ENCODE measurements at regions not wholly inside any gene's neighbourhood (a gene's known extent, or its start where the extent isn't known, plus 50 kb on each side); places are given as distances from the start of the nearest gene placed in this dataset.

DNA sequence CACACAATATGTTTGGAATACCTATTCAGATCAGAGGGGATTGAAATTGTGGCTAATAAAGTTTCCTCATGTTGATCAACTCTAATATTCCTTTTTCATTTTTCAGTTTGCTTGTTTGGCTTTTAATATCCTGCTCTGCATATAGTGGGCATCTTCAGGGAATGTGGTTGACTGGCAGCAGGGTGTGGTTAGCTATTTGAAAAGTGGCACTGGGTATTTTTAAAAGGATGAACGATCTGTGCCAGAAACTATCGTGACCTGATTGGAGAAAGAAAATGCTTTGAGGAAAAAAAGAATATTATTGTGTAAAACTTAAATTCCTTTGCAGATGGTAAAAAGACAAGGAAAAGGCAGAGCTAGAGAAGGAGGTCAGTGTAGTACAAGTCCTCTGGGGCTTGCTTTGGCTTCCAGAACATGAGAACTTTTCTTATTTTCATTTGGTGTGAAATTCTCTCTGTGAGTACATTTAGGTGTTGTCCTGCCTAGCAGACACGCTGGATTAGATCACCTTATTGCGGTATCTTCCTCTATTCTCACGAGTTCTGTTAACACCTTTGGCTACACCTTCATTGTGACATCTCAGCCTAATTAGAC is 329.7 kb upstream of the SNX7 start:
- WGBS, 3 donors: 79 to 82% (median 81%) methylated on average over 5 of the region's 5 CpGs

DNA sequence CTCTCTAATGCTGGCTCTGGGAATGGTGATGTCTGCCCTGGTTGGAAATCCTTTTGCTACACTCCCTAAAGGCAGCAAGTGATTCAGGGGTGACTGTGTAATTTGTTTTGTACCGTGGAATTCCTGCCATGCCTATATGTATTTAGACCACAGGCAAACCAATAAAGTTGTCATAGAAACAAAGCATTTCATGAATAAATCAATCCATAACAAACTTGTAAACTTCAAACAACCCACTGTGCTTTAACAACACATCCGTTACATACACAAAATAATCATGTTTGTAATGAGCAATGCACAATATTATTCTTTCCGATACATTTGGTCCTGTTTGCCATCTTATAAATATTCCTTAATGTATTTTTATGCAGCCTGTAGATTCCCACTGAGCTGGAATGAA is 330.3 kb upstream of the SNX7 start:
- DNase-seq: no peak
- no peaks in the 10 kb centered on the region for H3K27me3 ChIP-seq
- no peak overlapping the region for H3K4me3 ChIP-seq

More for the DNA sequence above, 329.7 kb upstream of the SNX7 start:
- no peaks in the 10 kb centered on the region for H3K36me3 ChIP-seq
- intact Hi-C loops (cut with DNase I): no loop called here
- H3K9me3 ChIP-seq: no peaks in the 10 kb centered on the region
- H3K27me3 ChIP-seq: no peaks in the 10 kb centered on the region
- H3K27ac ChIP-seq: no peak overlapping the region
- TF ChIP-seq CTCF (IDR thresholded peaks at IDR 0.05): no peak
- TF ChIP-seq POLR2A (IDR thresholded peaks at IDR 0.05): no peak
- TF ChIP-seq EP300 (IDR thresholded peaks at IDR 0.05): no peak
- peaks cover 1% of the 10 kb centered on the region for H3K4me1 ChIP-seq (ENCODE audit: insufficient read depth)
- DNase-seq: no peak
- H3K4me3 ChIP-seq: no peak overlapping the region

DNA sequence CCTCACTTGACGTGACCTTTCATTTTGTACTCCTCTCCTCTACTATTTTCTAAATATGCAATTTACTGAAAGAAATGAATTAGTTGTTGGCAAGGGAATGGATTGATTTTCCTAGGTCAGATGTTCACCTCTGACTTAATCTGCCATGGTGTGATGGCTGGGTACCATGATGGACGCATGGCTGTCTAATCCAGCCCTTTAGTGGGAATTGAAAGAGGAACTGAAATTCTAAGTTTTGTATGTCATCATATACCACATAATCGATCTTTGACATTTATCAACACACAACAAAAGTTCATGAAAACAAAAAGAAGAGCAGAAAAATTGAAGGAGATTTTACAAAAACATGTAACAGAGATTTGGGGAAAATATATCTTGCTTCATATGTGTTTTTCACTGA is 331.3 kb upstream of the SNX7 start:
- Histone ChIP-seq H3K9me3 (no peaks in the 10 kb centered on the region), H3K27ac (no peak overlapping the region), H3K27me3 (no peaks in the 10 kb centered on the region), H3K4me3 (no peak overlapping the region), H3K36me3 (no peaks in the 10 kb centered on the region), H3K4me1 (ENCODE audit: insufficient read depth) (peaks cover 1% of the 10 kb centered on the region)
- DNase-seq: no peak
- WGBS, 3 donors: 88 to 89% (median 88%) methylated on average over 3 of the region's 3 CpGs
- intact Hi-C loops (cut with DNase I): no loop called here
- TF ChIP-seq POLR2A (IDR thresholded peaks at IDR 0.05): no peak

More for the DNA sequence above, 330.3 kb upstream of the SNX7 start:
- H3K36me3 ChIP-seq: no peaks in the 10 kb centered on the region
- peaks cover 1% of the 10 kb centered on the region for H3K4me1 ChIP-seq (ENCODE audit: insufficient read depth)
- intact Hi-C loops (cut with DNase I): no loop called here
- no peak overlapping the region for H3K27ac ChIP-seq
- H3K9me3 ChIP-seq: no peaks in the 10 kb centered on the region
- 43 to 53% (median 47%) methylated on average over 3 of the region's 3 CpGs for WGBS, 3 donors
- TF ChIP-seq POLR2A (IDR thresholded peaks at IDR 0.05) (no peak), EP300 (IDR thresholded peaks at IDR 0.05) (no peak), CTCF (IDR thresholded peaks at IDR 0.05) (no peak)

- no peak for TF ChIP-seq POLR2A (IDR thresholded peaks at IDR 0.05)
- TF ChIP-seq EP300 (IDR thresholded peaks at IDR 0.05): no peak
- no peak overlapping the region for H3K27ac ChIP-seq
- no peak for DNase-seq
- no peak overlapping the region for H3K4me3 ChIP-seq
- H3K36me3 ChIP-seq: no peaks in the 10 kb centered on the region
- H3K27me3 ChIP-seq: no peaks in the 10 kb centered on the region
- intact Hi-C loops (cut with DNase I): no loop called here
- no peaks in the 10 kb centered on the region for H3K9me3 ChIP-seq
- H3K4me1 ChIP-seq (ENCODE audit: insufficient read depth): peaks cover 2% of the 10 kb centered on the region
Measured at GRCh38 chr1:98328855-98329254, 332.7 kb upstream of the SNX7 start.

DNA sequence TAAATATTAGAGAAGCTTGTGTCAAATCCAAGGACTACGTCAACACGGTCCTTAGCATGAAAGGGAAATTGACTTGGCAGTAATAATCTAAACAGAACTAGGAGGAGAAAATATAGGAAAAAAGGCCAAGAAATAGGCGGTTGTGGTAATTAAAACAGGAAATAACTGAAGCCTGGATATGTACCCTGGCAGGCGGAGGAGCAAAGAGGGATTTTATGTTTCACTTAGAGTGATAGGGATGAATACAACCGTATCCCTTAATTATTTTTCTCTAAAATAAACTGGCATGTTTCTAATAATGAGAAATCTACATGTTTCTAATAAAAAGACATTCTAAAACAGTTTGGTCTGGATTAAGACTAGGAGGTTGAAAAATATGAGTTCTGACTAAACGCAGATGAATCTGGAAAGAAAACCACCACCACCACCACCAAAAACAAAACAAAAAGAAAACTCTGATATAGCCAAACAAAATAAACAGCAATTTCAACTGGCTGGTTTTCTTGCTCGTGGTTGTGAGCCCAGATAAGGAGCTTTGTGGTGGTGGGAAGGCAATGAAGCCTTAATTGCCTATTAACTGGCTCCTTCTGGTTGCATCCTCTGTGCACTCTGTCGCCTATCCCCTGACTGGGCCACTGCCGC is 334.2 kb upstream of the SNX7 start:
- TF ChIP-seq EP300 (IDR thresholded peaks at IDR 0.05) (no peak), POLR2A (IDR thresholded peaks at IDR 0.05) (no peak)
- Histone ChIP-seq H3K9me3 (no peaks in the 10 kb centered on the region), H3K4me3 (no peak overlapping the region), H3K27ac (no peak overlapping the region), H3K4me1 (ENCODE audit: insufficient read depth) (peaks cover 3% of the 10 kb centered on the region), H3K36me3 (no peaks in the 10 kb centered on the region), H3K27me3 (no peaks in the 10 kb centered on the region)
- intact Hi-C loops (cut with DNase I): no loop called here
- 3 to 10% (median 6%) methylated on average over 9 of the region's 9 CpGs for WGBS, 3 donors
- no peak for DNase-seq

Data from ovary (tissue), 7 donors.